ENCODE measurements at regions not wholly inside any gene's neighbourhood (a gene's known extent, or its start where the extent isn't known, plus 50 kb on each side); places are given as distances from the start of the nearest gene placed in this dataset.

DNA sequence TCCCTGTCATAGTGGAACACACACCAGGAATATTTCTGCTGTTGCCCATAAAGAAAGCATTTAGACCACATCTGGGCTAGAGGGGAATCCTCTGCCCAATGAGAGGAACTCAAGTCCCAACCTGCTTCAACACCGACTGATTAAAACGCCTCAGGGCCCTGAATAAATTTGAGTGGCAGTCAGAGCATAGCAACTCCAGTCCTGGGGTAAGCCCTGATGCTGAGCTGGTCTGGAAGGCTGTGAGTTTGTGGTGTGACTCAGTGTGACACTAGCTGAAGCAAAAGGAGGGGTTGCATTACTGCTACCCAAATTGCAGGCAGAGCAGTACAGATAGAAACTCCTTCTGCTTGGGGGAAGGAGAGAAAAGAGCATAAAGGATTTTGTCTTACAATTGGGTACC, 148.3 kb downstream of the PRDM9 start:
- Histone ChIP-seq H3K9me3 (no peaks in the 10 kb centered on the region), H3K27me3 (no peaks in the 10 kb centered on the region), H3K36me3 (no peaks in the 10 kb centered on the region), H3K4me3 (no peak overlapping the region), H3K9ac (ENCODE audit: low read depth in 2 of 2, low read length in 2 of 2) (no peak overlapping the region), H3K4me1 (no peaks in the 10 kb centered on the region), H3K27ac (no peak overlapping the region)
- intact Hi-C loops (cut with DNase I), result no loop called here
- TF ChIP-seq, protein P1, sequence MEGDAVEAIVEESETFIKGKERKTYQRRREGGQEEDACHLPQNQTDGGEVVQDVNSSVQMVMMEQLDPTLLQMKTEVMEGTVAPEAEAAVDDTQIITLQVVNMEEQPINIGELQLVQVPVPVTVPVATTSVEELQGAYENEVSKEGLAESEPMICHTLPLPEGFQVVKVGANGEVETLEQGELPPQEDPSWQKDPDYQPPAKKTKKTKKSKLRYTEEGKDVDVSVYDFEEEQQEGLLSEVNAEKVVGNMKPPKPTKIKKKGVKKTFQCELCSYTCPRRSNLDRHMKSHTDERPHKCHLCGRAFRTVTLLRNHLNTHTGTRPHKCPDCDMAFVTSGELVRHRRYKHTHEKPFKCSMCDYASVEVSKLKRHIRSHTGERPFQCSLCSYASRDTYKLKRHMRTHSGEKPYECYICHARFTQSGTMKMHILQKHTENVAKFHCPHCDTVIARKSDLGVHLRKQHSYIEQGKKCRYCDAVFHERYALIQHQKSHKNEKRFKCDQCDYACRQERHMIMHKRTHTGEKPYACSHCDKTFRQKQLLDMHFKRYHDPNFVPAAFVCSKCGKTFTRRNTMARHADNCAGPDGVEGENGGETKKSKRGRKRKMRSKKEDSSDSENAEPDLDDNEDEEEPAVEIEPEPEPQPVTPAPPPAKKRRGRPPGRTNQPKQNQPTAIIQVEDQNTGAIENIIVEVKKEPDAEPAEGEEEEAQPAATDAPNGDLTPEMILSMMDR (IDR thresholded peaks at IDR 0.05), result no peak
- no peak for DNase-seq

DNA sequence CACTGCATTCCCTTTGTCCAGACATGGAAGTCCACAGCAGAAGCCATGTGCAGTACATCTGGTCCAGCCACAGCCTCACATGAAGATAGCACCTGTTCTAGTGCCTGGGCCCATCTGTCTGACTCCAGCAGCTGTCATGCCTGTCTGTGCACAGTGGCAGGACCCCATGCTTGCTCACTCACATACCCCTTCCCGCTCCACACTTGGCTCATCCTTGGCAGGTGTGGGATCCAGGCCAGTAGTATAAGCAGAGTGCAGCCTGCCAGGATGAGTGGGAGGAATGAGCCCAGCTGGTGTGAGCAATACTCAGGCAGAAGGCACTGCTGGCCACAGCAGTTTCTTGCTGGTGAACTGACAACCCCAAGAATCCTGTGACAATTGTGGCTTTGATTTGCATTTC, 168.0 kb downstream of the PRDM9 start:
- H3K27me3 ChIP-seq, result no peaks in the 10 kb centered on the region
- intact Hi-C loops (cut with DNase I), result no loop called here
- TF ChIP-seq, protein P1 (IDR thresholded peaks at IDR 0.05), result no peak
- H3K27ac ChIP-seq, result no peak overlapping the region
- no peak overlapping the region for H3K9ac ChIP-seq (ENCODE audit: low read depth in 2 of 2, low read length in 2 of 2)
- H3K4me1 ChIP-seq, result no peaks in the 10 kb centered on the region
- no peak overlapping the region for H3K4me3 ChIP-seq
- no peaks in the 10 kb centered on the region for H3K9me3 ChIP-seq
- H3K36me3 ChIP-seq, result no peaks in the 10 kb centered on the region
- DNase-seq, result no peak

DNA sequence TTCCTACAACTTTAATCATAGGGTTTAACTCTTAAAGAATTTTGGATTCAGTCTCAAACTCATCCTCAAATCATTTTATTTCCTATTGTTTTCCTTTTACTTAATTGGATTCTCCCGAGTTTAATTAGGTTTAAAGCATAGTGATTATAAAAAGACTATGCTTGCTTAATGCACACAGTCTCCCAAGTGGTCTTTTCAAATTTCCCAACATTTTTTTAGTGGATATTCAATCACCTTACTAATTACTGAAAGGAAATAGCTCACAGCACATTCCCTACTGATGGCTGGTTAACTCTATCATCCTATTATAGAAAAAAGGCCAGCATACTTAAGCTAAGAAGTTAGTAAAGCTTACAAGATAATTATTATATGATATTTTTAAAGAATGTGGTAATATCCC, 170.6 kb downstream of the PRDM9 start:
- no peaks in the 10 kb centered on the region for H3K27me3 ChIP-seq
- no peak for DNase-seq

DNA sequence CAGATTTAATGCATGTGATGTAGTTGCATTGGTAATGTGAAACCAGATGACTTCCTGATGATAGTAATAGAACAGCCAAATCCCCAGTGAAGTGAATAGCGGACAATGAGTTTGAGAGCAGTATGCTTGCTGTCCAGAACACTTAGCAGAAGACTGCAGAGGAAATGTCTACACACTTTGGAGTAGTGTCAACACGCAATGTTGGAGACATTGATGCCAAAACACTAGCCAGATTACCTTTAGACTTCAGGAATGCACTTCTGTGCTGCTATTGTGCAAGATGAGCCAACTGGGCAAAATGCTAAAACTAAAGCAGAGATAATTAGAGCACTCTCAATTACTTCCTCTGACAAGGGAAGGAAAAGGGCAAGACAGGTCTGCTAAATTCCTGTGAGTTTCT, 176.7 kb downstream of the PRDM9 start:
- TF ChIP-seq, protein P1 (IDR thresholded peaks at IDR 0.05), result no peak
- H3K36me3 ChIP-seq, result no peaks in the 10 kb centered on the region
- H3K27me3 ChIP-seq, result no peaks in the 10 kb centered on the region
- no peak for DNase-seq
- no peaks in the 10 kb centered on the region for H3K4me1 ChIP-seq
- intact Hi-C loops (cut with DNase I), result no loop called here
- no peak overlapping the region for H3K4me3 ChIP-seq
- H3K27ac ChIP-seq, result no peak overlapping the region
- H3K9me3 ChIP-seq, result no peaks in the 10 kb centered on the region
- H3K9ac ChIP-seq (ENCODE audit: low read depth in 2 of 2, low read length in 2 of 2), result no peak overlapping the region

More for the DNA sequence above, 170.6 kb downstream of the PRDM9 start:
- H3K9ac ChIP-seq (ENCODE audit: low read depth in 2 of 2, low read length in 2 of 2), result no peak overlapping the region
- no peak overlapping the region for H3K4me3 ChIP-seq
- TF ChIP-seq, protein P1 (IDR thresholded peaks at IDR 0.05), result no peak
- H3K9me3 ChIP-seq, result no peaks in the 10 kb centered on the region
- no peaks in the 10 kb centered on the region for H3K36me3 ChIP-seq
- H3K27ac ChIP-seq, result no peak overlapping the region
- H3K4me1 ChIP-seq, result no peaks in the 10 kb centered on the region
- intact Hi-C loops (cut with DNase I), result no loop called here

DNA sequence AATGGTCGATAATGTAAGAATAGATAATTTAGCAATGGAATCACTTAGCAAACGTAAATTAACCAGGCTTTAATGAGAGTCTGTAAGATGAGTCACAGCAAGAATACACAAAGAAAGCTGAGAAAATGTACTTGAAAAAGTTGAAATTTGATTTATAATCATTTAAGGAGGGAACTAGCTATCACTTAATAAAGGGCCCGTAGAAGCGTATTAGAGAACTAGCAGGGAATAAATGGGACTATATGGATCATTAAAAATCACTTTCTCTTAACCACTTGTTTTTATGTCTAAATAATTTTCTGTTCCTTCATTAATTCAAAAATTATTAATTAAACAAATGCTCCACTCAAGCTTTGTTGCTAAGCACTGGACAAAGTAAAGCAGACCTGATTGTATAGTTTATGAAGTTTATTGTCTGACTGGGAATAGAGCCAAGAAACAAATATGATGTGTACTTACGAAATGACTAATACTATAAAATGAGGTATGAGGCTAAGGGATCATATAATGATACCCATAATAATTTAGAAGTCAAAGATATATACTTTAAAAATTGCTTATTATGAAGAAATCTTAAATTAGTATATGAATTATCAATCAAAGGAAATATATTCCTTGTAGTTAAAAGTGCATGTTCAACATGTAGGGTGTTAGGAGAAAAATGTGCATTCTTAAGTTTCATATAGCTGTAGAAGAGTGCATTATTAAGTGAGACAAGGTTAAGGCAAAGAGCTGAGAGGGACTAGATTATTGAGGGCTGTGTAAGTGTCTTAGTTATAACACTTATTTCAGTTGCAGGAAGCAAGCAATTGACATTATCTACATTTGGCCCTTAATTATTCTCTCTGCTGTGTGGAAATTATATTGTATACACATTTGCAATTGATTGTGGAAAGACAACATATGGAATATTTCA, 196.8 kb downstream of the PRDM9 start:
- no peaks in the 10 kb centered on the region for H3K9me3 ChIP-seq
- no peak overlapping the region for H3K9ac ChIP-seq (ENCODE audit: low read depth in 2 of 2, low read length in 2 of 2)
- H3K27me3 ChIP-seq, result no peaks in the 10 kb centered on the region
- DNase-seq, result no peak
- TF ChIP-seq, protein P1 (IDR thresholded peaks at IDR 0.05), result no peak
- H3K27ac ChIP-seq, result no peak overlapping the region
- no peaks in the 10 kb centered on the region for H3K4me1 ChIP-seq
- no peak overlapping the region for H3K4me3 ChIP-seq
- intact Hi-C loops (cut with DNase I), result no loop called here
- H3K36me3 ChIP-seq, result no peaks in the 10 kb centered on the region
